WERI-Rb-1 (cell line): ENCODE measurements at regions not wholly inside any gene's neighbourhood (a gene's known extent, or its start where the extent isn't known, plus 50 kb on each side); places are given as distances from the start of the nearest gene placed in this dataset.

ENCODE experiments used
- DNase-seq: peaks from one replicate; pipeline ENCODE4 v3.0.0-alpha.2; 2020
- H3K27ac ChIP-seq: fragments of 250-450 bp; sonication (Bioruptor Pico); 2 replicates; pipeline ENCODE4 v1.5.1; 2020; ENCODE audit warnings: mild to moderate bottlenecking, moderate library complexity
- H3K27me3 ChIP-seq: fragments of 250-450 bp; sonication (Bioruptor Pico); 2 replicates; pipeline ENCODE4 v1.5.1; 2021; ENCODE audit warnings: mild to moderate bottlenecking, low read depth, moderate library complexity; ENCODE audit not compliant: insufficient read depth, severe bottlenecking
- H3K36me3 ChIP-seq: fragments of 250-450 bp; sonication (Bioruptor Pico); 2 replicates; pipeline ENCODE4 v1.5.1; 2020; ENCODE audit warnings: mild to moderate bottlenecking, moderate library complexity
- H3K4me3 ChIP-seq: 2 replicates; pipeline ENCODE4 v1.5.1; 2011; ENCODE audit warnings: low read depth, mild to moderate bottlenecking, control low read depth, low read length
- H3K9me3 ChIP-seq: fragments of 250-450 bp; sonication (Bioruptor Pico); 2 replicates; pipeline ENCODE4 v1.5.1; 2021; ENCODE audit warnings: mild to moderate bottlenecking, moderate library complexity; ENCODE audit not compliant: severe bottlenecking
- TF ChIP-seq, protein P1 (sequence below): IDR thresholded peaks from 2 replicates; pipeline ENCODE4 v1.5.1; 2011; ENCODE audit warnings: low read depth, mild to moderate bottlenecking, control low read depth, inconsistent platforms, low read length

GRCh38 chr6:141347906-141348492 lies 784.7 kb upstream of the GJE1 start:
- TF ChIP-seq, protein P1, sequence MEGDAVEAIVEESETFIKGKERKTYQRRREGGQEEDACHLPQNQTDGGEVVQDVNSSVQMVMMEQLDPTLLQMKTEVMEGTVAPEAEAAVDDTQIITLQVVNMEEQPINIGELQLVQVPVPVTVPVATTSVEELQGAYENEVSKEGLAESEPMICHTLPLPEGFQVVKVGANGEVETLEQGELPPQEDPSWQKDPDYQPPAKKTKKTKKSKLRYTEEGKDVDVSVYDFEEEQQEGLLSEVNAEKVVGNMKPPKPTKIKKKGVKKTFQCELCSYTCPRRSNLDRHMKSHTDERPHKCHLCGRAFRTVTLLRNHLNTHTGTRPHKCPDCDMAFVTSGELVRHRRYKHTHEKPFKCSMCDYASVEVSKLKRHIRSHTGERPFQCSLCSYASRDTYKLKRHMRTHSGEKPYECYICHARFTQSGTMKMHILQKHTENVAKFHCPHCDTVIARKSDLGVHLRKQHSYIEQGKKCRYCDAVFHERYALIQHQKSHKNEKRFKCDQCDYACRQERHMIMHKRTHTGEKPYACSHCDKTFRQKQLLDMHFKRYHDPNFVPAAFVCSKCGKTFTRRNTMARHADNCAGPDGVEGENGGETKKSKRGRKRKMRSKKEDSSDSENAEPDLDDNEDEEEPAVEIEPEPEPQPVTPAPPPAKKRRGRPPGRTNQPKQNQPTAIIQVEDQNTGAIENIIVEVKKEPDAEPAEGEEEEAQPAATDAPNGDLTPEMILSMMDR: no peak
- Histone ChIP-seq H3K4me3 (no peak overlapping the region), H3K27me3 (no peaks in the 10 kb centered on the region), H3K27ac (no peak overlapping the region), H3K9me3 (no peaks in the 10 kb centered on the region), H3K36me3 (no peaks in the 10 kb centered on the region)
- DNase-seq: no peak

GRCh38 chr6:141347086-141347485 lies 785.6 kb upstream of the GJE1 start:
- H3K36me3 ChIP-seq: no peaks in the 10 kb centered on the region
- no peak overlapping the region for H3K4me3 ChIP-seq
- no peaks in the 10 kb centered on the region for H3K27me3 ChIP-seq
- TF ChIP-seq, protein P1: no peak
- H3K27ac ChIP-seq: no peak overlapping the region
- DNase-seq: no peak
- no peaks in the 10 kb centered on the region for H3K9me3 ChIP-seq

- Histone ChIP-seq H3K27me3 (no peaks in the 10 kb centered on the region), H3K36me3 (no peaks in the 10 kb centered on the region), H3K9me3 (no peaks in the 10 kb centered on the region), H3K4me3 (no peak overlapping the region), H3K27ac (no peak overlapping the region)
- DNase-seq: no peak
- TF ChIP-seq, protein P1: no peak
Measured at GRCh38 chr6:141346535-141346934, 786.2 kb upstream of the GJE1 start.

- DNase-seq: no peak
- H3K36me3 ChIP-seq: no peaks in the 10 kb centered on the region
- H3K27me3 ChIP-seq: no peaks in the 10 kb centered on the region
- no peak overlapping the region for H3K4me3 ChIP-seq
- TF ChIP-seq, protein P1: no peak
- no peak overlapping the region for H3K27ac ChIP-seq
- no peaks in the 10 kb centered on the region for H3K9me3 ChIP-seq
Measured at GRCh38 chr6:141337191-141337590, 795.5 kb upstream of the GJE1 start.

DNA sequence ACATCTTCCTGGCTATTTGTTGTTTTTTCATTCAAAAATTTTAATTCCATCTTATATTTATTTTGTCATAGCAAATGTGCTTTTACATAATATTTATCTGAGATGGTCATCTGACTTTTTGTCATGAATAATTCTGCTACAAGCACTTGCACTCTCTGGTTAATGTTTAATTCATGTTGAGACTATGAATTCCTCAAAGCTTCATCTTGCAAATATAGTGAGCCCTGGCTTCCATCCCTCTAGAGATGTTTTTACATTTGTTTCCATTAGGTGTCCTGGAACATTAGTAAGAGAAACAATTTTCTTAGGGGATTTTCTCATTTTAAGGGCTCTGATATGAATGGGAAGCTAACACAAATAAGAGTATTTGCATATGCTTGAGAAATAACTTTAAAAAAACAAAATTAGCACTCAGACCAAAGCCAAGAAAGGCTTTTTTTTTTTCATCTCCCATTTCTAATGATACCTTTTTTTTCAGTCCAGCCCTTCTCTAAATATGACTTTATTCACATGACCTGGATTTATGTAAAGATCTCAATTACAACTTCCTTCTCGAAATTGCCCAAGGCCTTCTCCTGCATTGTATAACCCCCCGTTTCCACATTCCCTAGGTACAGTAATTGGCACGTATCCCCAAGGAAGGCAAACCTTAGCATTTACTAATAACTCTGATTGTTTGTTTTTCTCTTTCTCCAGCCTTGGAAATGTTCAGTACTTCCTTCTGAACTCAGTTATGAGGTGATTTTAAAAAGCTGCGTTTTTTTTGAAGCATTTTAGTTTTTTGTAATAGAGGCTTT lies 797.0 kb upstream of the GJE1 start:
- Histone ChIP-seq H3K36me3 (no peaks in the 10 kb centered on the region), H3K27ac (no peak overlapping the region), H3K4me3 (no peak overlapping the region), H3K9me3 (no peaks in the 10 kb centered on the region), H3K27me3 (no peaks in the 10 kb centered on the region)
- no peak for DNase-seq
- TF ChIP-seq, protein P1: no peak
